B cell (primary cell): ENCODE measurements at regions not wholly inside any gene's neighbourhood (a gene's known extent, or its start where the extent isn't known, plus 50 kb on each side); places are given as distances from the start of the nearest gene placed in this dataset.

ENCODE experiments used
- ATAC-seq: fragments of 200-7000 bp; cut with Tn5 transposase; one replicate; pipeline ENCODE4 v1.10.0; 2021; ENCODE audit warnings: low read depth, mild to moderate bottlenecking, moderate number of reproducible peaks, moderate library complexity
- CTCF ChIA-PET: fragments of 350-600 bp; sonication (Branson Sonifier 250); formaldehyde crosslinking; loops from one replicate; lab custom pipeline; 2021; ENCODE audit warnings: antibody characterized with exemption, inconsistent platforms; lab: Charles Lee
- POLR2A ChIA-PET: fragments of 350-600 bp; sonication (Branson Sonifier 250); formaldehyde crosslinking; loops from one replicate; lab custom pipeline; 2021; ENCODE audit warnings: antibody characterized with exemption; lab: Charles Lee
- DNase-seq: peaks from one replicate; pipeline ENCODE4 v3.0.0; 2013
- H2AFZ ChIP-seq: 2 replicates; pipeline ENCODE4 v1.6.1; 2012; ENCODE audit warnings: mild to moderate bottlenecking, low read depth, low read length; ENCODE audit not compliant: insufficient read depth, poor library complexity, severe bottlenecking
- H3K27ac ChIP-seq, 2 donors: 1 replicate in 1 of 2; 2 replicates in 1 of 2; pipeline ENCODE4 v1.5.1; 2012 to 2013; ENCODE audit warnings: low read length in 2 of 2, mild to moderate bottlenecking in 2 of 2, moderate library complexity in 1 of 2
- H3K27me3 ChIP-seq, 4 experiments: fragments of 200-600 bp in 1 of 4; sonication (generic) in 1 of 4; replicated peaks in 1 of 4; 1 replicate in 2 of 4; 2 replicates in 2 of 4; pipeline versions ENCODE4 v1.6.1 to v1.7.0; 2013 to 2016; ENCODE audit warnings: low read length in 3 of 4, mild to moderate bottlenecking in 2 of 4, mixed read lengths in 1 of 4, moderate library complexity in 1 of 4; ENCODE audit not compliant: insufficient read depth in 4 of 4, control insufficient read depth in 3 of 4; ENCODE audit errors: control extremely low read depth in 1 of 4
- H3K36me3 ChIP-seq, 2 experiments: replicated peaks in 1 of 2; 1 replicate in 1 of 2; 2 replicates in 1 of 2; pipeline versions ENCODE4 v1.6.1 to v1.7.1; 2013; ENCODE audit warnings: low read length in 1 of 2; ENCODE audit not compliant: insufficient read depth in 2 of 2, control insufficient read depth in 1 of 2; ENCODE audit errors: control extremely low read depth in 1 of 2, extremely low read depth in 1 of 2
- H3K4me1 ChIP-seq, 2 donors: fragments of 200-600 bp in 1 of 2; sonication (generic) in 1 of 2; 1 replicate in 1 of 2; 2 replicates in 1 of 2; pipeline versions ENCODE4 v1.5.1 to v1.6.1; 2013 to 2017; ENCODE audit warnings: low read length in 2 of 2; ENCODE audit not compliant: control insufficient read depth in 2 of 2, insufficient read depth in 2 of 2
- H3K4me2 ChIP-seq: replicated peaks from 2 replicates; pipeline ENCODE3; 2012; ENCODE audit warnings: mild to moderate bottlenecking, low read depth, low read length; ENCODE audit not compliant: poor library complexity, severe bottlenecking
- H3K4me3 ChIP-seq, 5 experiments: fragments of 200-600 bp in 1 of 5; sonication (generic) in 1 of 5; 1 replicate in 3 of 5; 2 replicates in 2 of 5; pipeline versions ENCODE4 v1.5.1 to v1.7.0; 2011 to 2016; ENCODE audit warnings: low read length in 4 of 5, mild to moderate bottlenecking in 4 of 5, low read depth in 2 of 5, control low read depth in 1 of 5, moderate library complexity in 1 of 5; ENCODE audit not compliant: insufficient read depth in 1 of 5; ENCODE audit errors: control extremely low read depth in 1 of 5, extremely low read depth in 1 of 5
- H3K79me2 ChIP-seq: fragments of 200-600 bp; sonication (generic); one replicate; pipeline ENCODE4 v1.6.0; 2016; ENCODE audit warnings: low read length; ENCODE audit not compliant: control insufficient read depth, insufficient read depth
- H3K9ac ChIP-seq: fragments of 200-600 bp; sonication (generic); 2 replicates; pipeline ENCODE4 v1.6.1; 2017; ENCODE audit warnings: mild to moderate bottlenecking, low read length, moderate library complexity
- H3K9me3 ChIP-seq, 3 donors: one replicate each; pipeline versions ENCODE4 v1.6.1 to v1.7.1; 2013; ENCODE audit warnings: low read length in 2 of 3; ENCODE audit not compliant: control insufficient read depth in 2 of 3, insufficient read depth in 1 of 3; ENCODE audit errors: control extremely low read depth in 1 of 3
- H4K20me1 ChIP-seq: 2 replicates; pipeline ENCODE4 v1.6.0; 2012; ENCODE audit warnings: mild to moderate bottlenecking, low read length; ENCODE audit not compliant: insufficient read depth, control insufficient read depth, poor library complexity, severe bottlenecking
- H3K27ac Mint-ChIP-seq: one replicate; pipeline ENCODE4 v1.8.0; 2021; ENCODE audit warnings: mixed read lengths
- H3K27me3 Mint-ChIP-seq: one replicate; pipeline ENCODE4 v1.8.0; 2021; ENCODE audit warnings: mixed read lengths
- H3K4me1 Mint-ChIP-seq: one replicate; pipeline ENCODE4 v1.8.0; 2021; ENCODE audit warnings: mixed read lengths
- H3K4me3 Mint-ChIP-seq: one replicate; pipeline ENCODE4 v1.8.0; 2021; ENCODE audit warnings: mixed read lengths
- H3K9me3 Mint-ChIP-seq: one replicate; pipeline ENCODE4 v1.8.0; 2022; ENCODE audit warnings: mixed read lengths; ENCODE audit not compliant: insufficient read depth
- EZH2 ChIP-seq: IDR thresholded peaks from 2 replicates; pipeline ENCODE4 v1.6.1; 2012; ENCODE audit warnings: borderline replicate concordance, low read depth, mild to moderate bottlenecking, moderate library complexity, low read length; ENCODE audit not compliant: insufficient read depth, poor library complexity, severe bottlenecking
- WGBS: methylation state at CpG from one replicate; pipeline ENCODE4 v1.1.5; 2013; ENCODE audit warnings: missing lambda C conversion rate; ENCODE audit not compliant: insufficient coverage; 5-methylcytosine and 5-hydroxymethylcytosine counted together
- intact Hi-C: fragments of 100-400 bp; cut with micrococcal nuclease; formaldehyde crosslinking; loops from one replicate; pipeline ENCODE4 v1.10.0; 2022
- TF ChIP-seq, protein P1 (sequence below): fragments of 200-600 bp; IDR thresholded peaks from one replicate; pipeline ENCODE4 v1.8.0; 2022; ENCODE audit warnings: antibody characterized with exemption, mild to moderate bottlenecking

DNA sequence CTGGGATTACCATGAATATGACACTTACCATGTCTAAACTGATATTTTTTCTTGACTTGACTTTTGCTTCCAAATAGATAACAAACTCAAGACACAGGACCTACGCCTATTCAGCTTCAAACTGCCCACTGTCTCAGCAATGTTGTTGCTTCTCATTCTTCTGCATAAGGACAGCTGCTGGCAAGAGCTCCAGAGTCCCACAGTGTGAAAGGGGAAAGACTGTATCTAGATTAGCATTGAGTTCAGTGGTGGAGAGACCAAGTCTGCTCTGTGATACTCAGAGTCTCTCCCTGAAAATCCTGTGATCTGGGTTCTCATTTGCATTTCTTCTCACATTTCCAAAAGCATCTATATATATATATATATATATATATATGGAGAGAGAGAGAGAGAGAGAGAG, 247.9 kb upstream of the NT5C1B start:
- H3K27ac ChIP-seq: no peak overlapping the region
- no peak for ATAC-seq
- Mint-ChIP-seq H3K9me3 (no peaks in the 10 kb centered on the region), H3K27ac (no peak overlapping the region), H3K4me1 (no peaks in the 10 kb centered on the region), H3K4me3 (no peak overlapping the region), H3K27me3 (no peaks in the 10 kb centered on the region)
- H3K36me3 ChIP-seq: no peaks in the 10 kb centered on the region
- DNase-seq: no peak
- H4K20me1 ChIP-seq: no peaks in the 10 kb centered on the region
- no peak overlapping the region for H2AFZ ChIP-seq
- ChIA-PET CTCF (no interaction called here), POLR2A (no interaction called here)
- no peak overlapping the region for H3K4me2 ChIP-seq
- H3K9me3 ChIP-seq: no peaks in the 10 kb centered on the region
- no peaks in the 10 kb centered on the region for H3K27me3 ChIP-seq
- TF ChIP-seq, protein P1, sequence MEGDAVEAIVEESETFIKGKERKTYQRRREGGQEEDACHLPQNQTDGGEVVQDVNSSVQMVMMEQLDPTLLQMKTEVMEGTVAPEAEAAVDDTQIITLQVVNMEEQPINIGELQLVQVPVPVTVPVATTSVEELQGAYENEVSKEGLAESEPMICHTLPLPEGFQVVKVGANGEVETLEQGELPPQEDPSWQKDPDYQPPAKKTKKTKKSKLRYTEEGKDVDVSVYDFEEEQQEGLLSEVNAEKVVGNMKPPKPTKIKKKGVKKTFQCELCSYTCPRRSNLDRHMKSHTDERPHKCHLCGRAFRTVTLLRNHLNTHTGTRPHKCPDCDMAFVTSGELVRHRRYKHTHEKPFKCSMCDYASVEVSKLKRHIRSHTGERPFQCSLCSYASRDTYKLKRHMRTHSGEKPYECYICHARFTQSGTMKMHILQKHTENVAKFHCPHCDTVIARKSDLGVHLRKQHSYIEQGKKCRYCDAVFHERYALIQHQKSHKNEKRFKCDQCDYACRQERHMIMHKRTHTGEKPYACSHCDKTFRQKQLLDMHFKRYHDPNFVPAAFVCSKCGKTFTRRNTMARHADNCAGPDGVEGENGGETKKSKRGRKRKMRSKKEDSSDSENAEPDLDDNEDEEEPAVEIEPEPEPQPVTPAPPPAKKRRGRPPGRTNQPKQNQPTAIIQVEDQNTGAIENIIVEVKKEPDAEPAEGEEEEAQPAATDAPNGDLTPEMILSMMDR: no peak
- no peak for TF ChIP-seq EZH2
- H3K4me1 ChIP-seq: no peaks in the 10 kb centered on the region
- H3K9ac ChIP-seq: no peak overlapping the region
- no CpG with 5 or more reads among the region's 1 CpG for WGBS
- H3K4me3 ChIP-seq: no peak overlapping the region
- intact Hi-C loops: no loop called here
- no peaks in the 10 kb centered on the region for H3K79me2 ChIP-seq

DNA sequence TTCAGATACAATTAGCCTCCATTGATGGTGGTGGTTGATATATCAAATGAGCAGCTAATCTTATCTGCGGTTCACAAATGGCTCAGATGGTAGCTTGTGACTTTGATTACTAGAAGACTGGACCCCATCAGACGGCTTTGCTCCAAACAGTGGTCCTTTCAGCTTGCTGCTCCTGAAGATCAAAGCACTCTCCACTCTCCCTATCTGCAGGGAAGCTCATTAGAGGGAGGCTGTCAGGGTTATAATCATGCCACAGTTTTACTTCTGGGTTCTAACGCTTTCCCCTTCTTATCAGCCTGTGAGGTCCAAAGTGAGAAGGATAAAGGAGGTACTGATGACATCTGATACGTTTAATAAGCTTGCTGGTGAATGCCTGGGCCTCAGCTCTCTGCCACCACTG, 247.1 kb upstream of the NT5C1B start:
- 100% methylated on average over 1 of the region's 4 CpGs for WGBS
- Histone ChIP-seq H3K4me3 (no peak overlapping the region), H3K79me2 (no peaks in the 10 kb centered on the region), H3K27me3 (no peaks in the 10 kb centered on the region), H2AFZ (no peak overlapping the region), H4K20me1 (no peaks in the 10 kb centered on the region), H3K4me1 (no peaks in the 10 kb centered on the region), H3K27ac (no peak overlapping the region), H3K36me3 (no peaks in the 10 kb centered on the region), H3K9ac (no peak overlapping the region), H3K4me2 (no peak overlapping the region), H3K9me3 (no peaks in the 10 kb centered on the region)
- POLR2A ChIA-PET: no interaction called here
- no peak overlapping the region for H3K4me3 Mint-ChIP-seq
- intact Hi-C loops: no loop called here
- DNase-seq (no peak), ATAC-seq (no peak)
- H3K4me1 Mint-ChIP-seq: no peaks in the 10 kb centered on the region
- H3K27ac Mint-ChIP-seq: no peak overlapping the region
- H3K9me3 Mint-ChIP-seq: no peaks in the 10 kb centered on the region
- H3K27me3 Mint-ChIP-seq: no peaks in the 10 kb centered on the region
- no peak for TF ChIP-seq EZH2
- TF ChIP-seq, protein P1: no peak
- CTCF ChIA-PET: no interaction called here
